ENCODE measurements at regions not wholly inside any gene's neighbourhood (a gene's known extent, or its start where the extent isn't known, plus 50 kb on each side); places are given as distances from the start of the nearest gene placed in this dataset.

GRCh38 chr2:207465894-207466293 is 63.9 kb upstream of the CREB1 start:
- peaks cover 18% of the 10 kb centered on the region for H3K4me1 Mint-ChIP-seq (ENCODE audit: low read depth, unreplicated experiment)
- H3K9me3 Mint-ChIP-seq (ENCODE audit: unreplicated experiment) = peaks cover 5% of the 10 kb centered on the region
- H3K4me3 Mint-ChIP-seq (ENCODE audit: unreplicated experiment) = no peak overlapping the region
- no peaks in the 10 kb centered on the region for H3K79me2 ChIP-seq (ENCODE audit: insufficient read depth, low read length)
- no peak overlapping the region for H3K4me3 ChIP-seq (ENCODE audit: insufficient read depth, low read depth, low read length)
- no peak overlapping the region for H3K4me2 ChIP-seq (ENCODE audit: low read length)
- TF ChIP-seq EZH2 (IDR thresholded peaks at IDR 0.05; ENCODE audit: insufficient read depth, low read length) (no peak), CTCF (IDR thresholded peaks at IDR 0.05; ENCODE audit: insufficient read depth, low read depth, low read length) (no peak)
- no peaks in the 10 kb centered on the region for H3K36me3 ChIP-seq (ENCODE audit: insufficient read depth, low read length)
- DNase-seq (ENCODE audit: low read depth) = no peak
- H3K27me3 ChIP-seq (ENCODE audit: insufficient read depth, low read length) = no peaks in the 10 kb centered on the region
- H3K4me1 ChIP-seq (ENCODE audit: insufficient read depth, low read length) = peaks cover 9% of the 10 kb centered on the region
- no peaks in the 10 kb centered on the region for H3K9me3 ChIP-seq (ENCODE audit: insufficient read depth, low read depth, low read length)
- H3K27me3 Mint-ChIP-seq (ENCODE audit: low read depth, unreplicated experiment) = no peaks in the 10 kb centered on the region
- no peak for FAIRE-seq
- H4K20me1 ChIP-seq (ENCODE audit: insufficient read depth, low read length) = no peaks in the 10 kb centered on the region
- no peak overlapping the region for H3K27ac Mint-ChIP-seq (ENCODE audit: unreplicated experiment)
- no peaks in the 10 kb centered on the region for H3K36me3 Mint-ChIP-seq (ENCODE audit: low read depth, unreplicated experiment)
- H3K9ac ChIP-seq (ENCODE audit: low read length) = no peak overlapping the region
- no peak overlapping the region for H3K27ac ChIP-seq (ENCODE audit: low read depth, low read length)
- no peak overlapping the region for H2AFZ ChIP-seq (ENCODE audit: low read depth, low read length)

GRCh38 chr2:207467716-207468347 is 61.9 kb upstream of the CREB1 start:
- DNase-seq (ENCODE audit: low read depth) (peak; percentile 85), FAIRE-seq (peak; percentile 65)
- TF ChIP-seq EZH2 (IDR thresholded peaks at IDR 0.05; ENCODE audit: insufficient read depth, low read length) (no peak), CTCF (IDR thresholded peaks at IDR 0.05; ENCODE audit: insufficient read depth, low read depth, low read length) (no peak)
- Histone ChIP-seq H3K4me2 (ENCODE audit: low read length) (peak overlapping the region; percentile 52), H3K27me3 (ENCODE audit: insufficient read depth, low read length) (no peaks in the 10 kb centered on the region), H2AFZ (ENCODE audit: low read depth, low read length) (peak overlapping the region; percentile 50), H3K36me3 (ENCODE audit: insufficient read depth, low read length) (no peaks in the 10 kb centered on the region), H4K20me1 (ENCODE audit: insufficient read depth, low read length) (no peaks in the 10 kb centered on the region), H3K79me2 (ENCODE audit: insufficient read depth, low read length) (no peaks in the 10 kb centered on the region), H3K27ac (ENCODE audit: low read depth, low read length) (peak overlapping the region; percentile 55), H3K9ac (ENCODE audit: low read length) (peak overlapping the region; percentile 47), H3K9me3 (ENCODE audit: insufficient read depth, low read depth, low read length) (no peaks in the 10 kb centered on the region), H3K4me3 (ENCODE audit: insufficient read depth, low read depth, low read length) (no peak overlapping the region), H3K4me1 (ENCODE audit: insufficient read depth, low read length) (peaks cover 16% of the 10 kb centered on the region)
- H3K4me3 Mint-ChIP-seq (ENCODE audit: unreplicated experiment) = no peak overlapping the region
- H3K27ac Mint-ChIP-seq (ENCODE audit: unreplicated experiment) = peak overlapping the region; percentile 77
- H3K9me3 Mint-ChIP-seq (ENCODE audit: unreplicated experiment) = peaks cover 5% of the 10 kb centered on the region
- H3K36me3 Mint-ChIP-seq (ENCODE audit: low read depth, unreplicated experiment) = no peaks in the 10 kb centered on the region
- no peaks in the 10 kb centered on the region for H3K27me3 Mint-ChIP-seq (ENCODE audit: low read depth, unreplicated experiment)
- peaks cover 24% of the 10 kb centered on the region for H3K4me1 Mint-ChIP-seq (ENCODE audit: low read depth, unreplicated experiment)

GRCh38 chr2:207468488-207468887 is 61.3 kb upstream of the CREB1 start:
- no peak for FAIRE-seq

More at GRCh38 chr2:207468488-207468887, 61.3 kb upstream of the CREB1 start:
- Mint-ChIP-seq H3K27me3 (ENCODE audit: low read depth, unreplicated experiment) (no peaks in the 10 kb centered on the region), H3K4me3 (ENCODE audit: unreplicated experiment) (no peak overlapping the region), H3K36me3 (ENCODE audit: low read depth, unreplicated experiment) (no peaks in the 10 kb centered on the region), H3K4me1 (ENCODE audit: low read depth, unreplicated experiment) (peaks cover 29% of the 10 kb centered on the region), H3K27ac (ENCODE audit: unreplicated experiment) (peak overlapping the region; percentile 77), H3K9me3 (ENCODE audit: unreplicated experiment) (peaks cover 5% of the 10 kb centered on the region)
- H4K20me1 ChIP-seq (ENCODE audit: insufficient read depth, low read length) = no peaks in the 10 kb centered on the region
- no peak overlapping the region for H3K9ac ChIP-seq (ENCODE audit: low read length)
- no peak overlapping the region for H3K4me2 ChIP-seq (ENCODE audit: low read length)
- TF ChIP-seq CTCF (IDR thresholded peaks at IDR 0.05; ENCODE audit: insufficient read depth, low read depth, low read length) (no peak), EZH2 (IDR thresholded peaks at IDR 0.05; ENCODE audit: insufficient read depth, low read length) (no peak)
- H3K4me1 ChIP-seq (ENCODE audit: insufficient read depth, low read length) = peaks cover 21% of the 10 kb centered on the region
- H3K4me3 ChIP-seq (ENCODE audit: insufficient read depth, low read depth, low read length) = no peak overlapping the region
- H3K36me3 ChIP-seq (ENCODE audit: insufficient read depth, low read length) = no peaks in the 10 kb centered on the region
- no peak for DNase-seq (ENCODE audit: low read depth)
- H3K79me2 ChIP-seq (ENCODE audit: insufficient read depth, low read length) = no peaks in the 10 kb centered on the region
- H3K27me3 ChIP-seq (ENCODE audit: insufficient read depth, low read length) = no peaks in the 10 kb centered on the region
- no peak overlapping the region for H2AFZ ChIP-seq (ENCODE audit: low read depth, low read length)
- H3K27ac ChIP-seq (ENCODE audit: low read depth, low read length) = peak overlapping the region; percentile 40
- H3K9me3 ChIP-seq (ENCODE audit: insufficient read depth, low read depth, low read length) = no peaks in the 10 kb centered on the region
